HCT116 (cell line): ENCODE measurements at regions not wholly inside any gene's neighbourhood (a gene's known extent, or its start where the extent isn't known, plus 50 kb on each side); places are given as distances from the start of the nearest gene placed in this dataset.

ENCODE experiments used
- ATAC-seq: fragments of 200-7000 bp; cut with Tn5 transposase; 2 replicates; pipeline ENCODE4 v1.9.1; 2020; ENCODE audit warnings: mild to moderate bottlenecking, moderate library complexity
- BruUV-seq: library from RNA; stranded (reverse); fragments of 400-500 nt; replicated peaks from 2 replicates; lab custom pipeline; 2021; lab: Mats Ljungman, UMichigan
- CTCF ChIA-PET: fragments of 300-600 bp; sonication (Branson Sonifier 250); formaldehyde crosslinking; loops from one replicate; lab custom pipeline; 2021; ENCODE audit warnings: antibody characterized with exemption; lab: Charles Lee
- POLR2A ChIA-PET: fragments of 300-600, 350-600 bp; sonication (Branson Sonifier 250); formaldehyde crosslinking; loops from one replicate; lab custom pipeline; 2021; ENCODE audit warnings: antibody characterized with exemption; lab: Charles Lee
- RAD21 ChIA-PET, 2 experiments: fragments of 300-600 bp; sonication (Branson Sonifier 250); formaldehyde crosslinking; loops; one replicate each; lab custom pipeline; 2023; ENCODE audit warnings: low total read pairs in 2 of 2; ENCODE audit not compliant: uncharacterized antibody in 2 of 2, unreplicated experiment in 2 of 2, low non-redundant PET in 1 of 2; lab: Charles Lee
- DNase-seq: peaks from one replicate; pipeline ENCODE4 v3.0.0-alpha.2; 2010; ENCODE audit warnings: low read depth, low spot score
- H2AFZ ChIP-seq: fragments of 200-600 bp; shearing (Covaris generic), sonication (generic); 2 replicates; pipeline ENCODE4 v1.6.1; 2017; ENCODE audit warnings: low read depth, mixed run types, mixed read lengths, antibody characterized with exemption, low read length; ENCODE audit not compliant: poor library complexity, severe bottlenecking
- H3K27ac ChIP-seq: 2 replicates; pipeline ENCODE4 v1.5.1; 2012; ENCODE audit warnings: low read depth, low read length
- H3K27me3 ChIP-seq: fragments of 200-600 bp; sonication (generic); 2 replicates; pipeline ENCODE4 v1.6.1; 2016; ENCODE audit warnings: mixed run types, low read length, mixed read lengths; ENCODE audit not compliant: insufficient read depth
- H3K36me3 ChIP-seq, 2 experiments: fragments of 200-500 bp in 1 of 2; fragments of 200-600 bp in 1 of 2; sonication (Bioruptor generic) in 1 of 2; sonication (generic) in 1 of 2; 2 replicates each; pipeline versions ENCODE4 v1.5.1 to v1.6.1; 2014 to 2016; ENCODE audit warnings: low read length in 2 of 2, inconsistent platforms in 1 of 2, mixed read lengths in 1 of 2, mixed run types in 1 of 2; ENCODE audit not compliant: insufficient read depth in 2 of 2, control insufficient read depth in 1 of 2
- H3K4me1 ChIP-seq, 2 experiments: fragments of 200-600 bp in 1 of 2; sonication (generic) in 1 of 2; 2 replicates each; pipeline versions ENCODE4 v1.5.1 to v1.6.1; 2012 to 2017; ENCODE audit warnings: low read length in 2 of 2, inconsistent platforms in 1 of 2, mild to moderate bottlenecking in 1 of 2, mixed read lengths in 1 of 2, mixed run types in 1 of 2, moderate library complexity in 1 of 2; ENCODE audit not compliant: insufficient read depth in 2 of 2, control insufficient read depth in 1 of 2
- H3K4me2 ChIP-seq: fragments of 200-600 bp; sonication (generic); 2 replicates; pipeline ENCODE4 v1.6.1; 2017; ENCODE audit warnings: mixed run types, low read length, mixed read lengths
- H3K4me3 ChIP-seq, 2 experiments: fragments of 200-600 bp in 1 of 2; sonication (generic) in 1 of 2; replicated peaks in 1 of 2; 2 replicates each; pipeline ENCODE4 v1.5.1; 2011 to 2016; ENCODE audit warnings: low read length in 2 of 2, control low read depth in 1 of 2, low read depth in 1 of 2, mild to moderate bottlenecking in 1 of 2, mixed read lengths in 1 of 2, mixed run types in 1 of 2
- H3K79me2 ChIP-seq: fragments of 200-600 bp; sonication (generic); 2 replicates; pipeline ENCODE4 v1.6.1; 2017; ENCODE audit warnings: mild to moderate bottlenecking, mixed run types, low read length, moderate library complexity, mixed read lengths; ENCODE audit not compliant: insufficient read depth
- H3K9ac ChIP-seq: fragments of 200-600 bp; sonication (generic); 2 replicates; pipeline ENCODE4 v1.6.1; 2016; ENCODE audit warnings: low read length, mixed read lengths
- H3K9me2 ChIP-seq: fragments of 200-600 bp; sonication (generic), shearing (Covaris generic); 2 replicates; pipeline ENCODE4 v1.6.1; 2017; ENCODE audit warnings: mixed run types, mild to moderate bottlenecking, moderate library complexity; ENCODE audit not compliant: insufficient read depth
- H3K9me3 ChIP-seq, 2 experiments: fragments of 200-500 bp in 1 of 2; fragments of 200-600 bp in 1 of 2; sonication (Bioruptor generic) in 1 of 2; sonication (generic) in 1 of 2; 2 replicates each; pipeline ENCODE4 v1.6.1; 2014 to 2017; ENCODE audit warnings: low read length in 2 of 2, mixed read lengths in 2 of 2, inconsistent platforms in 1 of 2, low read depth in 1 of 2, mild to moderate bottlenecking in 1 of 2, mixed run types in 1 of 2, moderate library complexity in 1 of 2; ENCODE audit not compliant: control insufficient read depth in 1 of 2, insufficient read depth in 1 of 2
- H4K20me1 ChIP-seq: fragments of 200-600 bp; sonication (generic), shearing (Covaris generic); 2 replicates; pipeline ENCODE4 v1.6.1; 2017; ENCODE audit warnings: mixed run types, mild to moderate bottlenecking, moderate library complexity; ENCODE audit not compliant: insufficient read depth
- CEBPB ChIP-seq: IDR thresholded peaks from 2 replicates; pipeline ENCODE4 v1.6.1; 2012; ENCODE audit warnings: low read depth
- ELF1 ChIP-seq: IDR thresholded peaks from 2 replicates; pipeline ENCODE4 v1.6.1; 2012; ENCODE audit warnings: low read depth, borderline replicate concordance
- EZH2 ChIP-seq: fragments of 200-600 bp; sonication (generic); IDR thresholded peaks from 2 replicates; pipeline ENCODE4 v1.6.1; 2017; ENCODE audit warnings: antibody characterized with exemption, mixed run types
- EZH2phosphoT487 ChIP-seq: fragments of 200-600 bp; IDR thresholded peaks from 2 replicates; pipeline ENCODE4 v1.6.1; 2018; ENCODE audit warnings: antibody characterized with exemption, borderline replicate concordance
- FOSL1 ChIP-seq: IDR thresholded peaks from 2 replicates; pipeline ENCODE4 v1.6.1; 2012; ENCODE audit warnings: low read depth
- POLR2A ChIP-seq: IDR thresholded peaks from 2 replicates; pipeline ENCODE4 v1.7.0; 2011; ENCODE audit warnings: borderline replicate concordance; ENCODE audit not compliant: insufficient read depth, insufficient read length; ENCODE audit errors: extremely low read depth
- SIN3A ChIP-seq: IDR thresholded peaks from 2 replicates; pipeline ENCODE4 v1.6.1; 2012; ENCODE audit warnings: low read depth
- SP1 ChIP-seq: IDR thresholded peaks from 2 replicates; pipeline ENCODE4 v1.6.1; 2012; ENCODE audit warnings: low read depth
- SRF ChIP-seq: IDR thresholded peaks from 2 replicates; pipeline ENCODE4 v1.6.1; 2012; ENCODE audit warnings: low read depth
- TCF7L2 ChIP-seq: IDR thresholded peaks from 2 replicates; pipeline ENCODE4 v1.7.0; 2011; ENCODE audit warnings: borderline replicate concordance, inconsistent platforms; ENCODE audit not compliant: insufficient read depth, insufficient read length; ENCODE audit errors: extremely low read depth
- YY1 ChIP-seq: IDR thresholded peaks from 2 replicates; pipeline ENCODE4 v1.6.1; 2011; ENCODE audit warnings: low read length, low read depth, moderate library complexity, mild to moderate bottlenecking; ENCODE audit not compliant: insufficient replicate concordance; ENCODE audit errors: extremely low read depth
- ZFX ChIP-seq: fragments of 450-650 bp; IDR thresholded peaks from 2 replicates; pipeline ENCODE4 v1.6.1; 2017
- ZNF274 ChIP-seq: fragments of 200-500 bp; sonication (Bioruptor generic); IDR thresholded peaks from 2 replicates; pipeline ENCODE4 v1.6.1; 2014; ENCODE audit warnings: mild to moderate bottlenecking, low read depth, low read length, inconsistent platforms
- intact Hi-C: fragments of 100-400 bp; cut with micrococcal nuclease; formaldehyde crosslinking; loops from 2 replicates; pipeline ENCODE4 v1.10.0; 2022
- TF ChIP-seq, protein P1 (sequence below): IDR thresholded peaks from 2 replicates; pipeline ENCODE4 v1.6.1; 2012; ENCODE audit warnings: low read depth
- TF ChIP-seq, protein P2 (sequence below): IDR thresholded peaks from 2 replicates; pipeline ENCODE4 v1.6.1; 2012
- TF ChIP-seq, protein P3 (sequence below): IDR thresholded peaks from 2 replicates; pipeline ENCODE4 v1.6.1; 2011; ENCODE audit warnings: mild to moderate bottlenecking, low read length, moderate library complexity; ENCODE audit not compliant: insufficient replicate concordance; ENCODE audit errors: extremely low read depth

DNA sequence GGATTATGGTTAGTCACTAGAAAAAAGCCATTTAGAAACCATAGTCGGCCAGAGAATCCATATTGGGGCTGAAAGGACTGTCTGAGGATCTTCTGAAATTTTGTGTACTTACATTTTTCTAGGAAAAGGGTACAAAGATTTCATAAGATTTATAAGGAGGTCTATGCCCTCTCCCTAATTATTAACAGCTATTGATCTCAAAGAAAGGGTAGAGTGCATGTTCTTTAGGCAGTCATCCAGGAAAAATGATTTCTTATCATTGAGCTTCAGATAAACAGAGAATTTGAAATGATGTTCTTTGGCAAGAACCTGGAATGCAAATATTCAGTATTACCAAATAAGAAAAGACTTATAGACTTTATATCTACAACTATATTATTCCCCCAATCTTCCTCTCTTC is 195.3 kb downstream of the ACTR3 start:
- no peak for ATAC-seq
- Histone ChIP-seq H3K9me3 (no peaks in the 10 kb centered on the region), H3K9ac (no peak overlapping the region), H4K20me1 (no peaks in the 10 kb centered on the region), H2AFZ (no peak overlapping the region), H3K36me3 (no peaks in the 10 kb centered on the region), H3K27me3 (no peaks in the 10 kb centered on the region), H3K79me2 (no peaks in the 10 kb centered on the region), H3K9me2 (no peaks in the 10 kb centered on the region), H3K27ac (no peak overlapping the region), H3K4me2 (no peak overlapping the region), H3K4me1 (no peaks in the 10 kb centered on the region), H3K4me3 (no peak overlapping the region)
- no peak for DNase-seq
- intact Hi-C loops = no loop called here
- ChIA-PET RAD21 (no interaction called here), CTCF (no interaction called here), POLR2A (no interaction called here)
- no TSS peak for BruUV-seq
- no peak for TF ChIP-seq TCF7L2
- no peak for TF ChIP-seq ELF1
- TF ChIP-seq YY1 = no peak
- TF ChIP-seq EZH2phosphoT487 = no peak
- TF ChIP-seq CEBPB = no peak
- TF ChIP-seq ZFX = no peak
- no peak for TF ChIP-seq ZNF274
- TF ChIP-seq, protein P1, sequence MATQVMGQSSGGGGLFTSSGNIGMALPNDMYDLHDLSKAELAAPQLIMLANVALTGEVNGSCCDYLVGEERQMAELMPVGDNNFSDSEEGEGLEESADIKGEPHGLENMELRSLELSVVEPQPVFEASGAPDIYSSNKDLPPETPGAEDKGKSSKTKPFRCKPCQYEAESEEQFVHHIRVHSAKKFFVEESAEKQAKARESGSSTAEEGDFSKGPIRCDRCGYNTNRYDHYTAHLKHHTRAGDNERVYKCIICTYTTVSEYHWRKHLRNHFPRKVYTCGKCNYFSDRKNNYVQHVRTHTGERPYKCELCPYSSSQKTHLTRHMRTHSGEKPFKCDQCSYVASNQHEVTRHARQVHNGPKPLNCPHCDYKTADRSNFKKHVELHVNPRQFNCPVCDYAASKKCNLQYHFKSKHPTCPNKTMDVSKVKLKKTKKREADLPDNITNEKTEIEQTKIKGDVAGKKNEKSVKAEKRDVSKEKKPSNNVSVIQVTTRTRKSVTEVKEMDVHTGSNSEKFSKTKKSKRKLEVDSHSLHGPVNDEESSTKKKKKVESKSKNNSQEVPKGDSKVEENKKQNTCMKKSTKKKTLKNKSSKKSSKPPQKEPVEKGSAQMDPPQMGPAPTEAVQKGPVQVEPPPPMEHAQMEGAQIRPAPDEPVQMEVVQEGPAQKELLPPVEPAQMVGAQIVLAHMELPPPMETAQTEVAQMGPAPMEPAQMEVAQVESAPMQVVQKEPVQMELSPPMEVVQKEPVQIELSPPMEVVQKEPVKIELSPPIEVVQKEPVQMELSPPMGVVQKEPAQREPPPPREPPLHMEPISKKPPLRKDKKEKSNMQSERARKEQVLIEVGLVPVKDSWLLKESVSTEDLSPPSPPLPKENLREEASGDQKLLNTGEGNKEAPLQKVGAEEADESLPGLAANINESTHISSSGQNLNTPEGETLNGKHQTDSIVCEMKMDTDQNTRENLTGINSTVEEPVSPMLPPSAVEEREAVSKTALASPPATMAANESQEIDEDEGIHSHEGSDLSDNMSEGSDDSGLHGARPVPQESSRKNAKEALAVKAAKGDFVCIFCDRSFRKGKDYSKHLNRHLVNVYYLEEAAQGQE = no peak
- TF ChIP-seq SIN3A = no peak
- TF ChIP-seq SP1 = no peak
- TF ChIP-seq POLR2A = no peak
- no peak for TF ChIP-seq SRF
- TF ChIP-seq, protein P2, sequence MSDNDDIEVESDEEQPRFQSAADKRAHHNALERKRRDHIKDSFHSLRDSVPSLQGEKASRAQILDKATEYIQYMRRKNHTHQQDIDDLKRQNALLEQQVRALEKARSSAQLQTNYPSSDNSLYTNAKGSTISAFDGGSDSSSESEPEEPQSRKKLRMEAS = no peak
- TF ChIP-seq, protein P3, sequence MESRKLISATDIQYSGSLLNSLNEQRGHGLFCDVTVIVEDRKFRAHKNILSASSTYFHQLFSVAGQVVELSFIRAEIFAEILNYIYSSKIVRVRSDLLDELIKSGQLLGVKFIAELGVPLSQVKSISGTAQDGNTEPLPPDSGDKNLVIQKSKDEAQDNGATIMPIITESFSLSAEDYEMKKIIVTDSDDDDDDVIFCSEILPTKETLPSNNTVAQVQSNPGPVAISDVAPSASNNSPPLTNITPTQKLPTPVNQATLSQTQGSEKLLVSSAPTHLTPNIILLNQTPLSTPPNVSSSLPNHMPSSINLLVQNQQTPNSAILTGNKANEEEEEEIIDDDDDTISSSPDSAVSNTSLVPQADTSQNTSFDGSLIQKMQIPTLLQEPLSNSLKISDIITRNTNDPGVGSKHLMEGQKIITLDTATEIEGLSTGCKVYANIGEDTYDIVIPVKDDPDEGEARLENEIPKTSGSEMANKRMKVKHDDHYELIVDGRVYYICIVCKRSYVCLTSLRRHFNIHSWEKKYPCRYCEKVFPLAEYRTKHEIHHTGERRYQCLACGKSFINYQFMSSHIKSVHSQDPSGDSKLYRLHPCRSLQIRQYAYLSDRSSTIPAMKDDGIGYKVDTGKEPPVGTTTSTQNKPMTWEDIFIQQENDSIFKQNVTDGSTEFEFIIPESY = no peak
- no peak for TF ChIP-seq FOSL1
- TF ChIP-seq EZH2 = no peak
